ENCODE measurements at regions not wholly inside any gene's neighbourhood (a gene's known extent, or its start where the extent isn't known, plus 50 kb on each side); places are given as distances from the start of the nearest gene placed in this dataset.

DNA sequence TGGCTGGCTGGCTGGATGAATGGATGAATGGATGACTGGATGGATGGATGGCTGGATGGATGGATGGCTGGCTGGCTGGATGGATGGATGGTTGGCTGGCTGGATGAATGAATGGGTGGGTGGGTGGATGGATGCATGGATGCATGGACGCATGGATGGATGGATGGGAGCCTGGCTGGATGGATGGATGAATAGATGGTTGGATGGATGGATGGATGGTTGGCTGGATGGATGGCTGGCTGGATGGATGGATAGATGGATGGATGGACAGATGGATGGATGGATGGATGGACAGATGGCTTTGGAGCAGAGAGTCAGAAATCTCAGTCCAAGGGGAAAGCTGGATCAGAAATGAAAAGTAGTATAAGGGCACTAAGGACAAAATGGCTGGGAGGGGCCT, 106.4 kb upstream of the SERP2 start:
- no peak overlapping the region for H3K27ac ChIP-seq
- TF ChIP-seq EP300 (IDR thresholded peaks at IDR 0.05): no peak
- TF ChIP-seq POLR2A (IDR thresholded peaks at IDR 0.05): no peak
- TF ChIP-seq POLR2AphosphoS5 (IDR thresholded peaks at IDR 0.05): no peak
- TF ChIP-seq, protein P1, sequence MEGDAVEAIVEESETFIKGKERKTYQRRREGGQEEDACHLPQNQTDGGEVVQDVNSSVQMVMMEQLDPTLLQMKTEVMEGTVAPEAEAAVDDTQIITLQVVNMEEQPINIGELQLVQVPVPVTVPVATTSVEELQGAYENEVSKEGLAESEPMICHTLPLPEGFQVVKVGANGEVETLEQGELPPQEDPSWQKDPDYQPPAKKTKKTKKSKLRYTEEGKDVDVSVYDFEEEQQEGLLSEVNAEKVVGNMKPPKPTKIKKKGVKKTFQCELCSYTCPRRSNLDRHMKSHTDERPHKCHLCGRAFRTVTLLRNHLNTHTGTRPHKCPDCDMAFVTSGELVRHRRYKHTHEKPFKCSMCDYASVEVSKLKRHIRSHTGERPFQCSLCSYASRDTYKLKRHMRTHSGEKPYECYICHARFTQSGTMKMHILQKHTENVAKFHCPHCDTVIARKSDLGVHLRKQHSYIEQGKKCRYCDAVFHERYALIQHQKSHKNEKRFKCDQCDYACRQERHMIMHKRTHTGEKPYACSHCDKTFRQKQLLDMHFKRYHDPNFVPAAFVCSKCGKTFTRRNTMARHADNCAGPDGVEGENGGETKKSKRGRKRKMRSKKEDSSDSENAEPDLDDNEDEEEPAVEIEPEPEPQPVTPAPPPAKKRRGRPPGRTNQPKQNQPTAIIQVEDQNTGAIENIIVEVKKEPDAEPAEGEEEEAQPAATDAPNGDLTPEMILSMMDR (IDR thresholded peaks at IDR 0.05): no peak
- no peak for DNase-seq
- H3K4me1 ChIP-seq: peaks cover 0 to 27% (median 24%) of the 10 kb centered on the region in 4 donors
- H3K4me3 ChIP-seq: no peak overlapping the region
- H3K36me3 ChIP-seq: no peaks in the 10 kb centered on the region
- H3K9me3 ChIP-seq: no peaks in the 10 kb centered on the region
- WGBS, 2 donors: 96 to 97% methylated on average over 1 of the region's 1 CpG
- H3K27me3 ChIP-seq: no peaks in the 10 kb centered on the region
- intact Hi-C loops (cut with DNase I): no loop called here

DNA sequence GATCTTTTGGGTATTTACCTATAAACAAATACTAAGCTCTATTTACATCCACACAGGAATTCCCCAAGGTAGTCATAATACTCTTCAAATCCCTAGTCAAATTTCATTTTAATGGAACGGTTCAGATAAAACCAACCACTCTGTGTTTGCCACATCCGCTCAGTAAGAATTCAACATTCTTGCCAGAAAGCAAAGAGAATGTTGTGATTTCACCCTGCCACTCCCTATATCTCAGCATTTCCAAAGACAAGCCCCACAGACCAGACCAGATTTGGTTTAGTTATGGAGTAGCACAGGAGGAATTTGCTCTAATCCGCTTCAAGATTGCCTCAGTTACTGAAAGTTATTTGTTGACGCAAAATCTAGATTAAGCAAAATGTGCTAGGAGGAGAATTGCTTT, 105.6 kb upstream of the SERP2 start:
- Histone ChIP-seq H3K36me3 (no peaks in the 10 kb centered on the region), H3K27me3 (no peaks in the 10 kb centered on the region), H3K9me3 (no peaks in the 10 kb centered on the region), H3K27ac (no peak overlapping the region), H3K4me3 (no peak overlapping the region), H3K4me1 (peaks cover 0 to 35% (median 32%) of the 10 kb centered on the region in 4 donors)
- no peak for DNase-seq
- no peak for TF ChIP-seq EP300 (IDR thresholded peaks at IDR 0.05)
- no peak for TF ChIP-seq POLR2A (IDR thresholded peaks at IDR 0.05)
- no peak for TF ChIP-seq POLR2AphosphoS5 (IDR thresholded peaks at IDR 0.05)
- TF ChIP-seq, protein P1 (IDR thresholded peaks at IDR 0.05): no peak
- intact Hi-C loops (cut with DNase I): no loop called here
- 88 to 91% methylated on average over 4 of the region's 4 CpGs for WGBS, 2 donors

DNA sequence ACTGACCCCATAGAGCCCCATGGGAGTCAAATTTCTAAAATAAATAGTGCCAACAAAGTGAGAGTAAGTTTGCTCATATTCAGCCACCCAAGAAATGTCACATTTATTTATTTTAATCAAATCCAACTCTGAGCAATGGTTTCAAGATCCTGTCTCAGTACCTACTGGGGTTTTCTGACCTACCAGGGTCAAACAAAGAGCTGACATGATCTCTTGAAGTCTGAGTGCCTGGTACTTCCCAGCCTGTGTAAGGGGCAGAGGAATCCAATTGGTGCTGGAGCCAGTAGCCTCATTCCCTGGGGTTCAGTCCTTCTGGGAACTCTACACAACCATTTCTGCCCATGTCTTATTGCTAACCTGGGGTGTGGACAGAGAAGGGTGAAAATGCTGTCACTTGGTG, 104.6 kb upstream of the SERP2 start:
- no peak for DNase-seq
- peaks cover 0 to 44% (median 41%) of the 10 kb centered on the region in 4 donors for H3K4me1 ChIP-seq
- no peaks in the 10 kb centered on the region for H3K27me3 ChIP-seq
- H3K36me3 ChIP-seq: no peaks in the 10 kb centered on the region
- H3K9me3 ChIP-seq: no peaks in the 10 kb centered on the region
- no peak overlapping the region for H3K4me3 ChIP-seq
- TF ChIP-seq EP300 (IDR thresholded peaks at IDR 0.05) (no peak), POLR2A (IDR thresholded peaks at IDR 0.05) (no peak), POLR2AphosphoS5 (IDR thresholded peaks at IDR 0.05) (no peak)
- intact Hi-C loops (cut with DNase I): no loop called here
- H3K27ac ChIP-seq: peak overlapping the region in 2 of 4 donors; percentile 85 to 87

DNA sequence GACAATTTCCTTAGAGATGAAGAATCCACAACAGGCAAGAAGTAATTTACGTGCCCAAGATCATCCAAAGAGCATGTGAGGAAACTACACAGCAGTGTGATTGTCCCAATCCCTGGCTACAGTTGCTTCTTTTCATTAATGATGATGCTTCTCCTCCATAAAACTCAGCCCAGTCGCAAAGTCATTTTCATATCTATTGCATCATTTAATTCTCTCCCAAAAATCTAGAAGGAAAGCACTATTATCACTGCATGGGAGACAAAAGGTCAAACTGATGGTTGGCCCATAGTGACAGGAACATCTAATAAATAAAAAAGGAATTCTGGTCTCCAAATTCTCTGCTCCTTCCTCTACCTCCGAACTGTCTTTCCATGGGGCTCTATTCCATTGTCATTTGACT, 103.5 kb upstream of the SERP2 start:
- intact Hi-C loops (cut with DNase I): loop anchor here (2.0 kb wide), 2 partner anchors 45 to 167 kb away; no protein-coding TSS in a partner anchor
- Histone ChIP-seq H3K27me3 (no peaks in the 10 kb centered on the region), H3K27ac (peak overlapping the region; percentile 81 to 87 (median 84)), H3K4me3 (no peak overlapping the region), H3K36me3 (no peaks in the 10 kb centered on the region), H3K9me3 (no peaks in the 10 kb centered on the region), H3K4me1 (peaks cover 0 to 54% (median 52%) of the 10 kb centered on the region in 4 donors)
- no peak for DNase-seq
- WGBS, 2 donors: 95 to 96% methylated on average over 3 of the region's 3 CpGs
- TF ChIP-seq EP300 (IDR thresholded peaks at IDR 0.05) (no peak), POLR2A (IDR thresholded peaks at IDR 0.05) (no peak), POLR2AphosphoS5 (IDR thresholded peaks at IDR 0.05) (no peak)
- TF ChIP-seq, protein P1 (IDR thresholded peaks at IDR 0.05): no peak

DNA sequence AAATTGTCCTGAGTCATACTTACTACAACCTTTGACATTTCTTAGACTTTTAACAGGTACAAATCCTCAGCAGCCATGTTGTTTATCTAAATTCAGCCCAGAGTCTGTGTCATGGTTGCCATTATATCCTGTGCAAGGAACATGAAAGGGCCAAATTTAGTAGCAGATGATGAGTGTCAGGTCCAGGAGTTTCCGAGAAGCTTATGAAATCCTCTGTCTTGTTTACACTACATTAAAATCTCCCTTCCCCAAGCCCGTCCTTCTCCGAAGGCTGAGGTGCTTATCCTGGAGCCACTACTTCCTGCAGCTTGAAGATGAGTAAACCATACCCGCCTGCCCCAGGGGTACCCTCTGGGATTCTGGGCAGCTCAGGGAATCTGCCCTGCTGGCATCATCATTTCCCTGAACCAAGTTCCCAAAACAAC, 102.6 kb upstream of the SERP2 start:
- no peak for TF ChIP-seq POLR2A (IDR thresholded peaks at IDR 0.05)
- peak; percentile 85 to 93 (median 89) for TF ChIP-seq POLR2AphosphoS5 (IDR thresholded peaks at IDR 0.05)
- TF ChIP-seq, protein P1 (IDR thresholded peaks at IDR 0.05): no peak
- TF ChIP-seq EP300 (IDR thresholded peaks at IDR 0.05): peak; percentile 77 to 94 (median 89)
- Histone ChIP-seq H3K36me3 (no peaks in the 10 kb centered on the region), H3K4me1 (peaks cover 0 to 63% (median 57%) of the 10 kb centered on the region in 4 donors), H3K27ac (peak overlapping the region; percentile 81 to 87 (median 84)), H3K4me3 (no peak overlapping the region), H3K9me3 (no peaks in the 10 kb centered on the region), H3K27me3 (no peaks in the 10 kb centered on the region)
- 68 to 84% methylated on average over 4 of the region's 4 CpGs for WGBS, 2 donors
- peak; percentile 84 for DNase-seq
- intact Hi-C loops (cut with DNase I): loop anchor here (2.0 kb wide), 2 partner anchors 46 to 166 kb away; no protein-coding TSS in a partner anchor

Data from sigmoid colon (tissue), 6 donors.